K562 (cell line): ENCODE measurements at regions not wholly inside any gene's neighbourhood (a gene's known extent, or its start where the extent isn't known, plus 50 kb on each side); places are given as distances from the start of the nearest gene placed in this dataset.

Source experiments
- ATAC-seq: fragments of 200-7000 bp; cut with Tn5 transposase; 3 replicates; pipeline ENCODE4 v1.9.1; 2020; ENCODE audit warnings: moderate library complexity
- BruUV-seq: library from RNA; stranded (reverse); fragments of 400-500 nt; replicated peaks from 2 replicates; lab custom pipeline; 2021; lab: Mats Ljungman, UMichigan
- CTCF ChIA-PET: fragments of 300-600 bp; formaldehyde crosslinking; extraction: SDS; loops from one replicate; lab custom pipeline; 2021; ENCODE audit warnings: low intra/inter-chr PET ratio; lab: Yijun Ruan, JAX
- POLR2A ChIA-PET: fragments of 300-600, 350-650 bp; sonication (Branson Sonifier 250); formaldehyde crosslinking; extraction: SDS; loops from one replicate; lab custom pipeline; 2021; ENCODE audit warnings: antibody characterized with exemption, inconsistent platforms; lab: Yijun Ruan, JAX
- DNase-seq, 4 experiments: peaks; one replicate each; pipeline versions ENCODE4 v3.0.0 to v3.0.0-alpha.2; 2011 to 2018; ENCODE audit warnings: low spot score in 3 of 4, mixed read lengths in 3 of 4; ENCODE audit errors: extremely low read depth in 1 of 4
- FAIRE-seq: peaks from 2 replicates; lab custom pipeline; 2011; peaks lifted over from hg19 to GRCh38; lab: Jason Lieb, UNC
- H2AFZ ChIP-seq: 2 replicates; pipeline ENCODE4 v1.6.0; 2011; ENCODE audit warnings: low read depth, low read length, control low read depth, inconsistent platforms
- H3K27ac ChIP-seq: fragments of 200-600 bp; 3 replicates; pipeline ENCODE4 v1.8.0; 2011; ENCODE audit warnings: low read depth, mild to moderate bottlenecking, control low read depth, inconsistent platforms, low read length, moderate library complexity, mixed read lengths; ENCODE audit errors: extremely low read depth
- H3K27me3 ChIP-seq, 2 experiments: fragments of 300-600 bp in 1 of 2; 2 replicates in 1 of 2; 3 replicates in 1 of 2; pipeline versions ENCODE4 v1.6.0 to v1.8.0; 2011; ENCODE audit warnings: inconsistent platforms in 2 of 2, low read length in 2 of 2, mild to moderate bottlenecking in 1 of 2, mixed read lengths in 1 of 2, moderate library complexity in 1 of 2; ENCODE audit not compliant: control insufficient read depth in 2 of 2, insufficient read depth in 2 of 2
- H3K36me3 ChIP-seq: fragments of 300-600 bp; 3 replicates; pipeline ENCODE4 v1.8.0; 2011; ENCODE audit warnings: mild to moderate bottlenecking, low read length, inconsistent platforms; ENCODE audit not compliant: control insufficient read depth, insufficient read depth
- H3K4me1 ChIP-seq, 2 experiments: fragments of 200-600 bp in 1 of 2; replicated peaks in 1 of 2; 2 replicates in 1 of 2; 3 replicates in 1 of 2; pipeline versions ENCODE4 v1.5.1 to v1.8.0; 2011; ENCODE audit warnings: inconsistent platforms in 2 of 2, low read length in 2 of 2, mild to moderate bottlenecking in 1 of 2, mixed read lengths in 1 of 2, moderate library complexity in 1 of 2; ENCODE audit not compliant: control insufficient read depth in 2 of 2, insufficient read depth in 2 of 2
- H3K4me2 ChIP-seq: 2 replicates; pipeline ENCODE4 v1.6.1; 2011; ENCODE audit warnings: low read length, control low read depth, inconsistent platforms, mixed read lengths; ENCODE audit not compliant: insufficient read depth
- H3K4me3 ChIP-seq: fragments of 200-600 bp; sonication (generic), shearing (Covaris generic); 2 replicates; pipeline ENCODE4 v1.5.1; 2016; ENCODE audit warnings: control low read depth, inconsistent platforms
- H3K79me2 ChIP-seq: fragments of 200-600 bp; 3 replicates; pipeline ENCODE4 v1.8.0; 2011; ENCODE audit warnings: low read length, inconsistent platforms; ENCODE audit not compliant: control insufficient read depth, insufficient read depth
- H3K9ac ChIP-seq, 2 experiments: 2 replicates each; pipeline versions ENCODE4 v1.6.0 to v1.6.1; 2011; ENCODE audit warnings: low read depth in 2 of 2, low read length in 2 of 2, control low read depth in 1 of 2, inconsistent platforms in 1 of 2, mild to moderate bottlenecking in 1 of 2, mixed read lengths in 1 of 2; ENCODE audit not compliant: insufficient read depth in 1 of 2
- H3K9me1 ChIP-seq: one replicate; pipeline ENCODE4 v1.6.0; 2011; ENCODE audit warnings: inconsistent platforms, mild to moderate bottlenecking, low read length, moderate library complexity; ENCODE audit not compliant: control insufficient read depth, insufficient read depth
- H3K9me3 ChIP-seq: replicated peaks from 2 replicates; pipeline ENCODE4 v1.5.1; 2011; ENCODE audit warnings: low read depth, low read length, inconsistent platforms; ENCODE audit not compliant: control insufficient read depth, insufficient read depth
- H4K20me1 ChIP-seq: replicated peaks from 2 replicates; pipeline ENCODE4 v1.6.1; 2011; ENCODE audit warnings: low read length, inconsistent platforms, mixed read lengths; ENCODE audit not compliant: control insufficient read depth, insufficient read depth
- BRF1 ChIP-seq: IDR thresholded peaks from 3 replicates; pipeline ENCODE4 v1.6.1; 2011; ENCODE audit warnings: borderline replicate concordance, mild to moderate bottlenecking; ENCODE audit not compliant: insufficient read length; ENCODE audit errors: extremely low read depth
- CTCF ChIP-seq, 3 experiments: IDR thresholded peaks in 2 of 3; conservative IDR thresholded peaks in 1 of 3; 2 replicates each; pipeline ENCODE4 v1.5.1; 2011 to 2012; ENCODE audit warnings: low read length in 3 of 3, mild to moderate bottlenecking in 3 of 3, control low read depth in 2 of 3, improper control_type of control experiment in 1 of 3, inconsistent platforms in 1 of 3, low read depth in 1 of 3, mixed read lengths in 1 of 3, moderate library complexity in 1 of 3; ENCODE audit not compliant: insufficient read depth in 2 of 3
- CUX1 ChIP-seq: fragments of 200-800 bp; sonication (Bioruptor generic); IDR thresholded peaks from 2 replicates; pipeline ENCODE4 v1.6.1; 2016; ENCODE audit warnings: missing genetic modification characterization, missing compliant biosample characterization
- DNMT1 ChIP-seq: fragments of 450-650 bp; IDR thresholded peaks from 2 replicates; pipeline ENCODE4 v1.6.1; 2016; ENCODE audit warnings: antibody characterized with exemption, mild to moderate bottlenecking
- NFIC ChIP-seq: fragments of 450-650 bp; IDR thresholded peaks from 2 replicates; pipeline ENCODE4 v1.6.1; 2017; ENCODE audit warnings: mild to moderate bottlenecking, inconsistent platforms
- PURB ChIP-seq: sonication (generic); formaldehyde crosslinking; IDR thresholded peaks from 2 replicates; pipeline ENCODE4 v1.9.0; 2021; ENCODE audit warnings: low read depth, mild to moderate bottlenecking, missing genetic modification reagents
- RAD21 ChIP-seq, 2 experiments: fragments of 250-450 bp in 1 of 2; fragments of 450-650 bp in 1 of 2; sonication (Bioruptor Pico) in 1 of 2; formaldehyde crosslinking in 1 of 2; IDR thresholded peaks in 1 of 2; conservative IDR thresholded peaks in 1 of 2; 2 replicates each; pipeline versions ENCODE4 v1.4.0 to v1.8.0; 2020 to 2022; ENCODE audit warnings: mild to moderate bottlenecking in 2 of 2, moderate library complexity in 1 of 2
- SIN3B ChIP-seq: fragments of 450-650 bp; IDR thresholded peaks from 2 replicates; pipeline ENCODE4 v1.6.1; 2017; ENCODE audit warnings: low read depth, mild to moderate bottlenecking, moderate library complexity
- ZNF316 ChIP-seq: fragments of 450-650 bp; IDR thresholded peaks from 2 replicates; pipeline ENCODE4 v1.6.1; 2016
- WGBS: fragments of 100-300 bp; shearing (Covaris generic); methylation state at CpG from one replicate; pipeline ENCODE4 v1.1.6; 2016; ENCODE audit warnings: low coverage, mixed read lengths; ENCODE audit not compliant: insufficient coverage; ENCODE audit errors: missing lambda C conversion rate; 5-methylcytosine and 5-hydroxymethylcytosine counted together
- in situ Hi-C: fragments of 300-500 bp; cut with MboI; formaldehyde crosslinking; loops from 4 replicates; pipeline ENCODE4 v1.15.0; 2018; ENCODE audit warnings: inconsistent platforms, mixed read lengths
- intact Hi-C: fragments of 100-400 bp; cut with micrococcal nuclease; formaldehyde crosslinking; loops from 2 replicates; pipeline ENCODE4 v1.14.2; 2022

GRCh38 chr14:65993103-65993502 lies 493.1 kb upstream of the CCDC196 start:
- in situ Hi-C loops (no loop called here), intact Hi-C loops (no loop called here)
- no peaks in the 10 kb centered on the region for H3K9me3 ChIP-seq
- no peaks in the 10 kb centered on the region for H3K79me2 ChIP-seq
- no TSS peak for BruUV-seq
- H3K9me1 ChIP-seq = no peaks in the 10 kb centered on the region
- no peak for FAIRE-seq
- POLR2A ChIA-PET = interaction anchor here (1.4 kb wide), 1 partner anchor 9 kb away, joined by 3 read pairs; no protein-coding TSS in a partner anchor
- H3K9ac ChIP-seq = no peak overlapping the region
- DNase-seq = no peak
- H3K4me2 ChIP-seq = no peak overlapping the region
- no peak overlapping the region for H2AFZ ChIP-seq
- no peaks in the 10 kb centered on the region for H4K20me1 ChIP-seq
- CTCF ChIA-PET = no interaction called here
- no peaks in the 10 kb centered on the region for H3K36me3 ChIP-seq
- no peak for ATAC-seq
- H3K4me3 ChIP-seq = no peak overlapping the region
- no peaks in the 10 kb centered on the region for H3K4me1 ChIP-seq
- no peak overlapping the region for H3K27ac ChIP-seq
- no peaks in the 10 kb centered on the region for H3K27me3 ChIP-seq
- TF ChIP-seq ZNF316 = no peak
- TF ChIP-seq CTCF (IDR thresholded peaks at IDR 0.05 in 2 of 3, conservative IDR thresholded peaks at IDR 0.05 in 1 of 3; ENCODE audit: insufficient read depth in 2 of 3, low read depth in 1 of 3, low read length in 3 of 3) = no peak
- no peak for TF ChIP-seq DNMT1
- 4% methylated on average over 3 of the region's 3 CpGs for WGBS

GRCh38 chr14:65993996-65994395 lies 492.2 kb upstream of the CCDC196 start:
- no peak overlapping the region for H2AFZ ChIP-seq
- H3K4me2 ChIP-seq = no peak overlapping the region
- ChIA-PET POLR2A (interaction anchor here (1.4 kb wide), 1 partner anchor 8 kb away, joined by 3 read pairs; no protein-coding TSS in a partner anchor), CTCF (no interaction called here)
- intact Hi-C loops (no loop called here), in situ Hi-C loops (no loop called here)
- H3K27ac ChIP-seq = no peak overlapping the region
- FAIRE-seq = no peak
- H3K9me3 ChIP-seq = no peaks in the 10 kb centered on the region
- no TSS peak for BruUV-seq
- no peaks in the 10 kb centered on the region for H3K9me1 ChIP-seq
- H3K4me3 ChIP-seq = no peak overlapping the region
- no peak overlapping the region for H3K9ac ChIP-seq
- no peaks in the 10 kb centered on the region for H3K27me3 ChIP-seq
- no peak for ATAC-seq
- no peaks in the 10 kb centered on the region for H3K36me3 ChIP-seq
- H3K4me1 ChIP-seq = no peaks in the 10 kb centered on the region
- DNase-seq = no peak
- H3K79me2 ChIP-seq = no peaks in the 10 kb centered on the region
- 4% methylated on average over 4 of the region's 5 CpGs for WGBS
- no peaks in the 10 kb centered on the region for H4K20me1 ChIP-seq
- no peak for TF ChIP-seq RAD21 (CRISPR knock-in tag; conservative IDR thresholded peaks at IDR 0.05 in 1 of 2, IDR thresholded peaks at IDR 0.05 in 1 of 2)
- TF ChIP-seq BRF1 = no peak
- TF ChIP-seq PURB = no peak
- TF ChIP-seq SIN3B = no peak
- TF ChIP-seq NFIC = no peak
- no peak for TF ChIP-seq CUX1 (CRISPR knock-in tag)
